G401 (cell line): ENCODE measurements at regions not wholly inside any gene's neighbourhood (a gene's known extent, or its start where the extent isn't known, plus 50 kb on each side); places are given as distances from the start of the nearest gene placed in this dataset.

Source experiments
- DNase-seq: peaks from one replicate; pipeline ENCODE4 v3.0.0-alpha.2; 2015; ENCODE audit warnings: low spot score
- in situ Hi-C: cut with HindIII; loops from 2 replicates; pipeline ENCODE4 v1.10.0; 2016; ENCODE audit warnings: low sequenced_read_pairs, mixed read lengths

GRCh38 chr15:85329561-85330422 is 50.6 kb upstream of the AKAP13 start:
- DNase-seq: no peak
- in situ Hi-C loops: no loop called here
